ENCODE measurements at regions not wholly inside any gene's neighbourhood (a gene's known extent, or its start where the extent isn't known, plus 50 kb on each side); places are given as distances from the start of the nearest gene placed in this dataset.

- Histone ChIP-seq H3K23ac (ENCODE audit: insufficient read length, low read depth, low read length) (no peak overlapping the region), H4K91ac (ENCODE audit: insufficient read length, low read depth, low read length) (no peak overlapping the region), H3K56ac (ENCODE audit: insufficient read length, low read depth, low read length) (no peak overlapping the region), H3T11ph (ENCODE audit: low read length) (no peak overlapping the region), H3K27ac (ENCODE audit: insufficient read length, low read depth, low read length) (no peak overlapping the region), H3K79me2 (ENCODE audit: insufficient read depth, low read length) (no peaks in the 10 kb centered on the region), H3K9me3 (ENCODE audit: control insufficient read depth, low read depth, low read length) (no peaks in the 10 kb centered on the region), H4K5ac (ENCODE audit: insufficient read length, low read depth, low read length) (no peak overlapping the region), H3K9ac (ENCODE audit: extremely low read depth, insufficient read length, low read length) (no peak overlapping the region), H3K4ac (ENCODE audit: low read depth, low read length) (no peak overlapping the region), H2BK20ac (ENCODE audit: low read depth, low read length, poor library complexity, severe bottlenecking) (no peak overlapping the region), H4K20me1 (ENCODE audit: control insufficient read depth, insufficient read depth, insufficient read length) (no peaks in the 10 kb centered on the region), H3K4me2 (ENCODE audit: insufficient read depth, insufficient read length, low read length) (no peak overlapping the region), H2AK5ac (ENCODE audit: insufficient read length, low read length) (no peak overlapping the region), H2BK120ac (ENCODE audit: low read depth, low read length, poor library complexity, severe bottlenecking) (no peak overlapping the region), H3K4me1 (ENCODE audit: insufficient read depth, low read length) (no peaks in the 10 kb centered on the region), H3K18ac (ENCODE audit: insufficient read length, low read depth, low read length) (no peak overlapping the region), H2BK12ac (ENCODE audit: insufficient read length, low read depth, low read length) (no peak overlapping the region), H2AFZ (ENCODE audit: low read length) (no peak overlapping the region), H2BK5ac (ENCODE audit: insufficient read length, low read length) (no peak overlapping the region), H3K14ac (ENCODE audit: insufficient read depth, low read length) (no peak overlapping the region), H3K27me3 (ENCODE audit: insufficient read depth, low read length) (no peaks in the 10 kb centered on the region), H3K23me2 (ENCODE audit: insufficient read length, low read depth, low read length, poor library complexity, severe bottlenecking) (no peaks in the 10 kb centered on the region), H2BK15ac (ENCODE audit: low read depth, low read length) (no peak overlapping the region), H4K8ac (replicated peaks; ENCODE audit: insufficient read length, low read depth, low read length) (no peak overlapping the region), H3K79me1 (ENCODE audit: insufficient read depth, low read depth, low read length, poor library complexity, severe bottlenecking) (no peaks in the 10 kb centered on the region)
- no peaks in the 10 kb centered on the region for H3K9me3 Mint-ChIP-seq
- H3K4me1 Mint-ChIP-seq: peaks cover 4 to 8% of the 10 kb centered on the region in 2 experiments
- H3K27ac Mint-ChIP-seq: no peak overlapping the region; a peak in 1 of 7 replicates
- peak; percentile 8 for DNase-seq
- no CpG with 5 or more reads among the region's 8 CpGs for WGBS (ENCODE audit: extremely low coverage, insufficient read length, low lambda C conversion rate)
- H3K36me3 Mint-ChIP-seq (ENCODE audit: insufficient read depth in 1 of 3, low read depth in 3 of 3): no peaks in the 10 kb centered on the region
- H3K4me3 Mint-ChIP-seq: no peak overlapping the region
- H3K27me3 Mint-ChIP-seq (ENCODE audit: low read depth): peaks cover 4% of the 10 kb centered on the region; the same call in 1 of the 2 replicates
- TF ChIP-seq, protein P1, sequence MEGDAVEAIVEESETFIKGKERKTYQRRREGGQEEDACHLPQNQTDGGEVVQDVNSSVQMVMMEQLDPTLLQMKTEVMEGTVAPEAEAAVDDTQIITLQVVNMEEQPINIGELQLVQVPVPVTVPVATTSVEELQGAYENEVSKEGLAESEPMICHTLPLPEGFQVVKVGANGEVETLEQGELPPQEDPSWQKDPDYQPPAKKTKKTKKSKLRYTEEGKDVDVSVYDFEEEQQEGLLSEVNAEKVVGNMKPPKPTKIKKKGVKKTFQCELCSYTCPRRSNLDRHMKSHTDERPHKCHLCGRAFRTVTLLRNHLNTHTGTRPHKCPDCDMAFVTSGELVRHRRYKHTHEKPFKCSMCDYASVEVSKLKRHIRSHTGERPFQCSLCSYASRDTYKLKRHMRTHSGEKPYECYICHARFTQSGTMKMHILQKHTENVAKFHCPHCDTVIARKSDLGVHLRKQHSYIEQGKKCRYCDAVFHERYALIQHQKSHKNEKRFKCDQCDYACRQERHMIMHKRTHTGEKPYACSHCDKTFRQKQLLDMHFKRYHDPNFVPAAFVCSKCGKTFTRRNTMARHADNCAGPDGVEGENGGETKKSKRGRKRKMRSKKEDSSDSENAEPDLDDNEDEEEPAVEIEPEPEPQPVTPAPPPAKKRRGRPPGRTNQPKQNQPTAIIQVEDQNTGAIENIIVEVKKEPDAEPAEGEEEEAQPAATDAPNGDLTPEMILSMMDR (conservative IDR thresholded peaks at IDR 0.05): no peak
Observed at GRCh38 chr10:130804778-130805634, 506.5 kb downstream of the TCERG1L start.

Measured in H9 (cell line).